ENCODE measurements at regions not wholly inside any gene's neighbourhood (a gene's known extent, or its start where the extent isn't known, plus 50 kb on each side); places are given as distances from the start of the nearest gene placed in this dataset.

GRCh38 chr1:56303805-56304204 lies 275.6 kb downstream of the PLPP3 start:
- TF ChIP-seq JUND (IDR thresholded peaks at IDR 0.05; ENCODE audit: low read depth) = no peak
- DNase-seq (ENCODE audit: low read depth in 1 of 2, low spot score in 1 of 2) = no peak
- in situ Hi-C loops (cut with HindIII; ENCODE audit: low pct_unique_long_range_greater_than_20kb, low sequenced_read_pairs) = no loop called here

- in situ Hi-C loops (cut with HindIII; ENCODE audit: low pct_unique_long_range_greater_than_20kb, low sequenced_read_pairs) = no loop called here
- DNase-seq (ENCODE audit: low read depth in 1 of 2, low spot score in 1 of 2) = no peak
- TF ChIP-seq JUND (IDR thresholded peaks at IDR 0.05; ENCODE audit: low read depth) = no peak
Observed at GRCh38 chr1:56302878-56303277, 276.5 kb downstream of the PLPP3 start.

- TF ChIP-seq JUND (IDR thresholded peaks at IDR 0.05; ENCODE audit: low read depth) = no peak
- DNase-seq (ENCODE audit: low read depth in 1 of 2, low spot score in 1 of 2) = no peak
- in situ Hi-C loops (cut with HindIII; ENCODE audit: low pct_unique_long_range_greater_than_20kb, low sequenced_read_pairs) = no loop called here
Observed at GRCh38 chr1:56301791-56302190, 277.6 kb downstream of the PLPP3 start.

- no peak for DNase-seq (ENCODE audit: low read depth in 1 of 2, low spot score in 1 of 2)
- in situ Hi-C loops (cut with HindIII; ENCODE audit: low pct_unique_long_range_greater_than_20kb, low sequenced_read_pairs) = no loop called here
- TF ChIP-seq JUND (IDR thresholded peaks at IDR 0.05; ENCODE audit: low read depth) = no peak
Observed at GRCh38 chr1:56300836-56301235, 278.5 kb downstream of the PLPP3 start.

DNA sequence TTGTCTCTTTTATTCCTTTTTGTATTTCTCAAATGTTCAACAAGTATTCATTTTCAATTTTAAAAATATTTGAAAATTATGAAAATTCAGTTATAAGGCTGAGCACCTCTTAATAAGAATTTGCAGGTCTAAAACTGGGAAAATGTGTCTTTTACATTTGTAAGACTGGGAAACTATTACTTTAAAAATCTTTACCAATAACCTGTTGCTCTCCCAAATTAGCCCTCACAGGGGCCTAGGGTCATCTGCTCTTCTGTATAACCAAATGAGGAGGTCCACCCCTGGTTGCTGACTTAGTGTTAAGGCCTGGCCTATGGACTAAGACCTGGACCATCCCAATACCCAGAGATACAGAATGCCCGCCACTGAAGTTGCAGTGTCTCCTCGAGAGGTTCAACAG lies 280.5 kb downstream of the PLPP3 start:
- in situ Hi-C loops (cut with HindIII; ENCODE audit: low pct_unique_long_range_greater_than_20kb, low sequenced_read_pairs) = no loop called here
- TF ChIP-seq JUND (IDR thresholded peaks at IDR 0.05; ENCODE audit: low read depth) = no peak
- no peak for DNase-seq (ENCODE audit: low read depth in 1 of 2, low spot score in 1 of 2)

DNA sequence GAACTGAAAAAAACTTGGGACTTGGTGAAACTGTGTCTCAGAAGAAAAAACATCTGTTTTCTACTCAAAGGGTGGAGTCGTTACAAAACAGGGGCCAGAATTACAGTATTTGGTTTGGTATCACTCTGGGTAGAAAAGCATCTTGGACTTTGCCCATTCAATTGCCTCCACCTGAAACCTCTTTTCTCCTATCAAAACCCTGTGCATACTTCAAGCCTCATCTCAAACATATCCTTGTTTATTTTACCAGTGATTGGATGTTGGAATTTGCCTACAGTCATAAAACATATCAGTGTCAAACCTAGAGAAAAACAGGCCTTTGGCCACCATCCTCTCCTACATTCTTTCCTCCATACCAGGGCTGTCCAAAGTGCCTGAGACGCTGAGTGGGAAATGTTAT lies 281.5 kb downstream of the PLPP3 start:
- no peak for DNase-seq (ENCODE audit: low read depth in 1 of 2, low spot score in 1 of 2)
- TF ChIP-seq JUND (IDR thresholded peaks at IDR 0.05; ENCODE audit: low read depth) = no peak
- in situ Hi-C loops (cut with HindIII; ENCODE audit: low pct_unique_long_range_greater_than_20kb, low sequenced_read_pairs) = no loop called here

GRCh38 chr1:56297208-56297607 lies 282.2 kb downstream of the PLPP3 start:
- no peak for TF ChIP-seq JUND (IDR thresholded peaks at IDR 0.05; ENCODE audit: low read depth)
- in situ Hi-C loops (cut with HindIII; ENCODE audit: low pct_unique_long_range_greater_than_20kb, low sequenced_read_pairs) = no loop called here
- DNase-seq (ENCODE audit: low read depth in 1 of 2, low spot score in 1 of 2) = no peak

DNA sequence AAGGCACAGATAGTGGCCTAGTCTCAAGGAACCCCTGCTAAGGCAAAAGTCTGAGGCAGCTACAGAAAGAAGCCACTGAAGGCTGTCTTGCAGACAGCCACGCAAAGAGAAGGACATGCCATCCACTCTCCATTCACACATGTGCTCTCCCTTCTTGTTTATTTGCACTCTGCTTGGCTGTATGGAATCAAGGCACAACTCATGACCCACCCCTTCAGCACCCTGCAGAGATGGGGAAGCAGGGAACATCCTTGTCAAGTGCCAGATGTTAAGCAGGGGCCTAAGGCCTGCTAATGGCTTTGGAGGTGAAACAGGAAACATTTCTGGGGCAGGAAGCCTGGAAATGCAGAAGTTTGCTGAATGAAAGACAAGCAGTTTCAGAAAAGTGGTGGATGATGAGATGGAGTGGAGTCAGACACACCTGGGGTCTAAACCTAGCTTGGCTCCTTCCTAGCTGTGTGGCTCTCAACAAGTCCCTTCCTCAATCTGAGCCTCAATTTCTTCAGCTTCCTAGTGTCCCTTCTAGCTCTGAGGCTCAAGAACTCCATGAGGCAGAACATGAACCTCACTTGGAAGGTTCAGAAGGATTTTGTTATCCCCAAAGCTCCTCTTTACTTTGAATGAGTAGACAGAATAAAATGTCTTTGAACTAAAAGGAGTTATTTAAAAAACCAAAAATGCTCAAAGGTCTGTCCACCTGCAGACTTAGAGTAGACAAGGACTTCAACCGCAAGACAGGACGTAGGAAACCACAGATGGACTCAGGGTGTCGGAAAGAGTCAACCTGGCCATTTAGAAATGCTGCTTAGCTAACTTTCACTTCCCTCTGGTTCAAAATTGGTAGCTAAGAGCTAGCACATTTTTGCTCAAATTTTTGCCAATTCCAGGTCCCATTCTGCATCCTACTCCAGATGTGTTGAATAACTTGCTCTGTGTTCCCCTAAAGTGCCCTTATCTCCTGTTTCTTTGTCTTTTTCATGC lies 283.1 kb downstream of the PLPP3 start:
- in situ Hi-C loops (cut with HindIII; ENCODE audit: low pct_unique_long_range_greater_than_20kb, low sequenced_read_pairs) = no loop called here
- TF ChIP-seq JUND (IDR thresholded peaks at IDR 0.05; ENCODE audit: low read depth) = no peak
- no peak for DNase-seq (ENCODE audit: low read depth in 1 of 2, low spot score in 1 of 2)

DNA sequence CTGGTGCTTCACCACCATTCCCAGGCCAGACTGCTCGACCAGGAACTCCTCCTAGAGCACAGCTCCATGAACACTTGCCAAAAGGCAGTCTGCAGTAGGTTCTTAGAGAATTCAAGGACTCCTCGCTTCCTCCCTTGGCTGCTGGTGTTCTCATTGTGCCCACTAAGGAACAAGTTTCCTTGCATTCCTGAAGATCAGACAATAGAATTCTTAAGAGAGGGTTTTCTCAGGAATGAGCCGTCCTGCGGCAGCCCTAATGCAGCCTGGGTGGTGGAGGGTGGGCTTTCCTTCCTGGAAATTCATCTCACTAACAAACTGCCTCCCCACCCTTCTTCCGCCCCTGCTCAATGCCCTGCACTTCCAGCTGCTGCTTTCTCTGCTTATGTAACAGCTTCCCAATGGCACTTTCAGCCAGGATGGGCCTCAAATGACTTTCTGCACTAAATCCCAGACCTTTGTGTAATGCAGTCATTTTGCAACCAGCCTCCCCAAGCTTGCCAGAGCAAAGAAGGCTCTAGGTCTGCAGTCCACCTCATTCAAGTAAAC lies 287.9 kb downstream of the PLPP3 start:
- DNase-seq (ENCODE audit: low read depth in 1 of 2, low spot score in 1 of 2) = no peak
- in situ Hi-C loops (cut with HindIII; ENCODE audit: low pct_unique_long_range_greater_than_20kb, low sequenced_read_pairs) = no loop called here
- TF ChIP-seq JUND (IDR thresholded peaks at IDR 0.05; ENCODE audit: low read depth) = no peak

DNA sequence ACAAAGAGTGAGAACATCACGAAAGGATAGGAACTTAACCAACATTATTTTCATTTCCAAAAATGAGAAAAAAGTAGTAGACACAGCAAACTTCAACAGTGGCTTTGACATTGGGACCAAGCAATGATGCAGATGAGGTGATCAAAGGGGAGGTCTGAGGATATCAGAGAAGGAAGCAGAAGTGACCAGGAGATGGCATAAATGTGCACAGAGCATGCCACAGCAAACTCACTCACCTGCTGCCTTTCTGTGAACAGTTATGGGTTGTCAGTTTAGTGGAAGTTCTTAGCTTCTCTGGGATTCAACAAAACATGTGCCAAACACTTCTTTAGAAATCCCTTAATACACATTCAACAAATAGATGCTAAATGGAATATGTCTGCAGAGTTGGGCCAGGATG lies 290.1 kb downstream of the PLPP3 start:
- no peak for TF ChIP-seq JUND (IDR thresholded peaks at IDR 0.05; ENCODE audit: low read depth)
- DNase-seq (ENCODE audit: low read depth in 1 of 2, low spot score in 1 of 2) = no peak
- in situ Hi-C loops (cut with HindIII; ENCODE audit: low pct_unique_long_range_greater_than_20kb, low sequenced_read_pairs) = no loop called here

- DNase-seq (ENCODE audit: low read depth in 1 of 2, low spot score in 1 of 2) = no peak
- in situ Hi-C loops (cut with HindIII; ENCODE audit: low pct_unique_long_range_greater_than_20kb, low sequenced_read_pairs) = no loop called here
- TF ChIP-seq JUND (IDR thresholded peaks at IDR 0.05; ENCODE audit: low read depth) = no peak
Observed at GRCh38 chr1:56287721-56288120, 291.6 kb downstream of the PLPP3 start.

DNA sequence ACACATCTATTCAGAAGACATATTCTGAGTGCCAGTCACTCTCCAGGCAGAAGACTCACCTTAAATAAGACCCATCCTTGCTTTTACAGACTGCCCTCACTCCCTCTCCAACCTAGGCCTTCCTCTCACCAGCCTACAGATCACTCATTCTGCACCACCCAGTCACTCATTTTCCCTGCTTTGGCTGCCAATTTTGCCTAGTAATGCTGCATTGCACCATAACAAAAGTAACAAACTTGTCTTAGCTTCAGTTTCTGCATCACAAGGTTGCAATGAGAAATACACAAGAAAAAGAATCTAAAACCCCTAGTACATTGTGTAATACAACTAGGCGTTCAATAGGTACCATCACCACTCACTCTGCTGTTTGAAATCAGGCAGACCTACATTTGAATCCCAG lies 292.4 kb downstream of the PLPP3 start:
- no peak for DNase-seq (ENCODE audit: low read depth in 1 of 2, low spot score in 1 of 2)
- no peak for TF ChIP-seq JUND (IDR thresholded peaks at IDR 0.05; ENCODE audit: low read depth)
- in situ Hi-C loops (cut with HindIII; ENCODE audit: low pct_unique_long_range_greater_than_20kb, low sequenced_read_pairs) = no loop called here

- no peak for DNase-seq (ENCODE audit: low read depth in 1 of 2, low spot score in 1 of 2)
- in situ Hi-C loops (cut with HindIII; ENCODE audit: low pct_unique_long_range_greater_than_20kb, low sequenced_read_pairs) = no loop called here
- TF ChIP-seq JUND (IDR thresholded peaks at IDR 0.05; ENCODE audit: low read depth) = no peak
Observed at GRCh38 chr1:56286506-56286905, 292.9 kb downstream of the PLPP3 start.
